GM21825 (cell line): ENCODE measurements at regions not wholly inside any gene's neighbourhood (a gene's known extent, or its start where the extent isn't known, plus 50 kb on each side); places are given as distances from the start of the nearest gene placed in this dataset.

Source experiments
- ATAC-seq: cut with Tn5 transposase; IDR thresholded peaks from one replicate; pipeline ENCODE4 v1.9.1; 2021; ENCODE audit warnings: mild to moderate bottlenecking, moderate library complexity; ENCODE audit not compliant: unreplicated experiment

DNA sequence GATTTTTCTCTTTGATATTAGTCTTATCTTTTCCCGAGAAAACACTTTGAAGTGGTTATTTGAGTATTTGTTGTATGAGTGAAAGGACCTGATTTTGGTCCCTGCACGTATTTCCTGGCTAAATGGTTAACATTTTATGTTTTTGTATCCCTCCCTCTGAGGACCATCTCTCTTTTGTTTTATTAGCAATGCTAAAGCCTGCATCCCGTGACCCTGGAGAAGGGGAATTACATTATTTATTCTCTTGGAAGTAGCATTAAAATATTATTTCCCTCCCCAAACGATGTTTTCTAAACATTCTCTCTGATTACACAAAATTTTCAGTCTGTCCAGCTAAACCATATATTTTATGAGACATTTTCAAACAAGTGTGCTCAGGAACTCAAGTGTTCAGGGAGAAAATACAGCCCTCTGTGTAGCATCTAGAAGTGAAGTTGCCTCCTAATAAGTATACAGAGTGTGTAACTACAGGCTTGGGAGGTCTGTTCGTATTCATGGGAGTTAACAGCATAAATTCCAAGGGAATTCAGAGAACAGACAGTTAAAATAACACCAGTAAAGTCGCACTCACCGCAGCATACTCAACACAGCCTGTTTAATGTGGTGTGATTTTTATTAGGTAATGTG lies 163.8 kb upstream of the NPVF start:
- ATAC-seq, result no peak

DNA sequence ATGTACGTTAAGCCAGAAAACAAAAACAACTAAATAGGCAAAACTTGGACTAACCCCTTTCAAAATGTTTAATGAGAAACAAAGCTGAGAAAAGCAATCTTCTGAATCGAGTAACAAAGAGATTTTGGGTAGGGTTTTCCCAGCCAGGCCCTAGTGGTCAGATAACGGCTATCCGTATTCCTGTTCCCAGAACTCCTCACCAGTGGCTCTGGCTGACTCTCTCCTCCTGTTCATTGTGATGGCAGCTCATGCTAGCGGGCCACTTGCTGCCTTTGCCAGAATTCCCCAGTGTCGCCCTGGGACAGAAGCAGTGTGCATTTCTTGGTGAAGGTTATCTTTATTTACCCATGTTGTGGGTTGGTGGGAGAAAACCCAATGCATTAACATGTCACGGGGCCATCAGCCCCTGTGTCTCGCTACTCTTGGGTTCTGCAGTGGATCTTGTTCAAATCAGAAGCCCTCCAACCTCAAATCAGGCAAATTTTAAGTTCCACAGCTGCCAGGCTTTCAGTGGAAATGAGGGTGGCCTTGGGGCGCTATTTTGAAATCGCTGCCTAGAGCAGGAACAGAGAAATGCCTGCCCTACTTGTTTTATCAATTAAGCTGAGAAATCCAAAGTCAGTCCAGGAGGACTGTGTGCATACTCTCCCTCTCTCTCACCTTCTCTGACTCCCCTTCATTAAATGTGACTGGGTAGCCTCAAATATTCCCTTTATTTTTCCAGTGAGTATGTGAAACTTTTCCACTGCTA lies 164.5 kb upstream of the NPVF start:
- ATAC-seq, result no peak

DNA sequence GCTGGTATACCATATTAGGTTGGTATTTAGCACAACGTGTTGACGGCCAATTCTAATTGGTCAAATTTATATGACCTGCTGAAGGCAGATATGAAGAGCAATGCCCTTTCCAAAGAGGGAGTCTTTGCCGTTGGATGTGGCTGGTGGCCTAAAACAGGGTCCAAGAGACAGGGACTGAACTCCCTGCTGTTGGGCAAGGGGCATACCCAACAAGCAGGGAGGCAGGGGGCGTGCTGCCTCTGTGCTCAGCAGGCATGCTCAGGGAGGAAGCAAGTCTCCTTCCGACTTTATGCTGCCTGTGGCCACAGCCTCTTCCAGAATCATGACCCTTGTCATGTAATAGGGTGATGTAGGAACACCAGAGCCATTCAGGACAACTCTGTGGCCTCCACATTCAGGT lies 167.7 kb upstream of the NPVF start:
- ATAC-seq, result no peak

DNA sequence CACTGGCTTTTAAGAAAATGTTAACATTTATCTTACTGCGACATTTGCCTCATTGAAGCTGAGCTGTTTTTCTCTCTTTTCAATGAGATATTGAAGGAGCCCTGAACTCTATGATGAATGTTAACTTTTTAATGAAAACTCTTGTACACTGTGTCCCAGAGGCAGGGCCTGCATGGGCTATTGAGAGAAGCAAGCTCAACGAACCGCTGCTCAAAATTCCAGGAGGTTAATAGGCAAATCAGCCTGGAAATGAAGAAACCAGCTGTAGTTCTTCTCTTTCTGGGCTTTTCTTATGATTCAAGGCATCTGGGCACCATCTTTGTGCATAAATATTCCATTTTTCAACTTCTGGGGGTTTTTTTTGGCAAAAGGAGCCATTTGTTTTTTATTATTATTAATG lies 168.4 kb upstream of the NPVF start:
- ATAC-seq, result no peak

DNA sequence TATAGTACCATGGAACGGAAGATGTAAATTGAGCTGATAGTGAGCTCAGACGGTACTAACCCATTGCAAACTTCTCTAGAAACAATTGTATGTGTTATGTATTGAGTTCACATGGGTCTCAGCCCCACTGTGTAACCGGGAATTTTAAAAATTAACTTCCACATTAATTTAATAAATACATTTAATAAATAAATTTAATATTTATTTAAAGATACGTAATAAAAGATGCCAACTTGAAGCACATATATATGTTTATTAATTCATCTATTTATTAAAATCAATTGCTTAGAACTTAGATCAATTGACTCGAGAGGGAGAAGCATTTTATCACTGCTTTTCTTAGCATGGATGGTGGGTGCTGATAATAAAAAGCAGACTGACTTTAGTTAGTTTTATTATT lies 170.1 kb upstream of the NPVF start:
- no peak for ATAC-seq

DNA sequence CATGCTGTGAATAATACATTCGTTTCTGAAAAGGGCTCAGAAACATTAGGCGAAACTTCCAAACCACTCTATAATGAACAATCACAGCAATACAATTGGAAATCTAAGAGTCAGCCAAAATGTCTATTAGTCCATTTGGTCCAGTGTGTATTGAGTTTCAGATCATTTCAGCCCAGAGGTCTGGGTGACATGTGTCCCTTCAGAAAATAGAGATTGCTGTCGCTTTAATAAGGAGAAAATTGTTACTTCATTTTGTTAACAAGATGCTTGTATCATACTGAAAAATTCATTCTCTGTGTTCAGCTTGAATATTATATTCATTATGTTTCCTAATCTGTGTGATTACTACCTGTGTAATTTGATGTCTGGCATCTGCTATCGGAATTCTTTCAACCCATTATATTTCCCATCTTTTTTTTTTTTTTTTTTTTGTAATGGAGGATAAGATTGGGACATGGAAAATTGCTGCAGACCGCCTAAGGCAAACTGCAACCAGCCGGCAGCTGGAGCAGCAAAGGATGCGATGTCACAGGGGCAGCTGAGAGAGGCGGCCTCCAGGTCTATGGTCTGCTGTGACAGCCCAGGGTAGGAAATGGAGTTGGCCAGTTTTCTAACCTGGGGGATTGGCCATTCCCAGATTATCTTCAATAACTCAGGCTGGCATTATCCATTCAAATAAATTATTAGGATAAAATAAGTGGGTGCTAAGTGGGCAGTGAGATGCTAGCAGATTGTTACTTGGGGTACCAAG lies 170.9 kb upstream of the NPVF start:
- no peak for ATAC-seq

DNA sequence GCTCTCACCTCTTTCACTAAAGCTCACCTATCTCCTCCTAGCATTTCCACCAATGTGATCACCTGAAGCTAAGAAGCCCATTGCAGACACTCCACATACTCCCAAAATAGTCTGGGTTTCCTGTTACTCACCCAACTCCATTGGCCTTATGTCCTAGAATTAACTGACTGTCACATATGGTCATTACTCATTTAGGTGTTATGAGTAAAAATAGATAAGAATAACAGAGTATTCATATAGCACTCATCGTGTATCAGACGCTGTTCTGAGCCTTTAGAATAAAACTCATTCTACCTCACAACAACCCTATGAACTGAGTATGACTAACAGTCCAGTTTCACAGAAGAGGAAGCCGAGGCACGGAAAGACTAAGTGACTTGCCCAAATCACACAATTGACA lies 174.2 kb upstream of the NPVF start:
- no peak for ATAC-seq

DNA sequence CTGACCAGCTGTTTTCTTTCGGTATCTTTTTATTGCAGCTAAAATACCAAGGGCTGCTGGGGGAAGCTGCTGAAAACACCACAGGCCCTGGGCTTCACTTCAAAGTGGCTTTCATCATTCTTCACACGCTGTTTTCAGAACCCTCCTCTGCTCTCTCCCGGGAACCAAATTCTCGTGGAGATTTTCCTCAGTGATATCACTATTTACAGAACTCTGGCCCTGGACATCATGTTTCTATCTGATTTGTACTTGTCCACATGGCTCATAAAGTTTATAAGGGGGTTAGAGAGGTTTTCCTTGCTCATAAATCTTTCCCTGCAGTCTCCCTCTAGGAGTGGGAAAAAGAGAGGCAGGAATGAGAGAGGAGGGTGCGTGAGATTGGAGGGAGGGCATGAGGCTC lies 177.4 kb upstream of the NPVF start:
- no peak for ATAC-seq

DNA sequence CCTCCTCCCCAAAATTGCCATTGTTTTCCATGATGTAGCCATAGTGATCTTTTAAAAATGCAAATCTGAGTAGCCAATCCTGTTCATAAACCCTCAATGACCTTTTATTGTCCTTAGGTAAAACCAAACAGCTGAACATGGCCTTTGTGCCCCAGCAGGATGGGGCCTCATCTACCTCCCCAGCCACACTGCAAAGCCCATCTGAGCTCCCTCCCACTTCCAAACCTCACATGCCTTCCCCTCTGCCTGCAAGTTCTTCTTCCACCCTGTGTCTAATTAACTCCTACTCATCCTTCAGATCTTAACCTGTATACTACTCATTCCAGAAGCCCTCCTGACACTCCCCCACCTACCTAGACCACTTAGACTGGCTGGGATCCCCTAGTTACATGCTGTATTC lies 178.8 kb upstream of the NPVF start:
- no peak for ATAC-seq

DNA sequence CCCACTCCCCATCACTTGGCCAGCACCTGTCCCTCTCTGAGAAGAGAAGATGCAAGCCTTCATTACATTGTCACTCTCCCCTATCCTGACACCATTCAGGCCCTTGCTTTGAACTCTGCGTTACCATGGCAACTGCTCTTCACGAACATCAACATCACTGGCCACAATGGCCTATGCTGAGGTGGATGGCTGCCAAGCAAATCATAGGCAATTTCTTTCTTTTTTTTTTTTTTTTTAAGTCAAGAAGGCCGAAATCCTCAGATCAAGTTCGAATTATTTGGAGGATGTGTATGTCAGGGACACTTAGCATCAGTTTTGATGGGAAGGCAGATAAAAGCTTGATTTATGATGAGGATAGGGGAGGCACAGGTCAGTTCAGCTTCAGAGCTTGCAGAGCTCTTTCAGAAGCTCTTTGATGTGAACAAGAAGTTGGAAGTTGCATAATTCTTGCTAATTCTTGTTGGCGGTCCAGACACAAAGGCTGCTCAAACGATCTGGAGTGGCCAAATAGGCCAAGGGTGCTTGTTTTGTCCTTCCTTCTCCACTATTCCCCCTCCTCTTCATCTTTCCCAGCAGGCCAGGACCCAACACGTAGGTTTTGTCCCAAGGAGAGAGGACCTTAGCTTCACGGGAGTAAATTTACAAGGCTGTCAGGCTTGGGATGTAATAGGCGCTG lies 179.9 kb upstream of the NPVF start:
- no peak for ATAC-seq

DNA sequence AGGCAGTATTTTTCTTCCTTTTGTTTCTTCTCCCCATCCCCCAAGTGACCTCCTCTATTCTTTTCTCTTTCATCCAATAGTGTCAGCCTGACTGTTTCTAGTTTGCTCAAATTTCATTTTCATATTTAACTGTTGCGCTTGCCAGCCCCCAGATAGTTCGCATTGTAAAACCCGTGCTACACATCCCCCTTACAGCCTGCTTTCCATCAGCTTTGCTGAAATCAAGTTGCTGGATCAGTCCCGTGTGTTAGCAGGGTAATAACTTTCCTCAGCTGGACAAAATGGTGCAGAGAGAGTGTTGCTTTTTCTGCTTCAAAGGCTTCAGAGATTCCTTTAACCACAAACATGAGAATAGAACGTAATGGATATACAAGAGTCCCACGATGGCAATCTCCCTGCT lies 180.6 kb upstream of the NPVF start:
- ATAC-seq, result no peak

DNA sequence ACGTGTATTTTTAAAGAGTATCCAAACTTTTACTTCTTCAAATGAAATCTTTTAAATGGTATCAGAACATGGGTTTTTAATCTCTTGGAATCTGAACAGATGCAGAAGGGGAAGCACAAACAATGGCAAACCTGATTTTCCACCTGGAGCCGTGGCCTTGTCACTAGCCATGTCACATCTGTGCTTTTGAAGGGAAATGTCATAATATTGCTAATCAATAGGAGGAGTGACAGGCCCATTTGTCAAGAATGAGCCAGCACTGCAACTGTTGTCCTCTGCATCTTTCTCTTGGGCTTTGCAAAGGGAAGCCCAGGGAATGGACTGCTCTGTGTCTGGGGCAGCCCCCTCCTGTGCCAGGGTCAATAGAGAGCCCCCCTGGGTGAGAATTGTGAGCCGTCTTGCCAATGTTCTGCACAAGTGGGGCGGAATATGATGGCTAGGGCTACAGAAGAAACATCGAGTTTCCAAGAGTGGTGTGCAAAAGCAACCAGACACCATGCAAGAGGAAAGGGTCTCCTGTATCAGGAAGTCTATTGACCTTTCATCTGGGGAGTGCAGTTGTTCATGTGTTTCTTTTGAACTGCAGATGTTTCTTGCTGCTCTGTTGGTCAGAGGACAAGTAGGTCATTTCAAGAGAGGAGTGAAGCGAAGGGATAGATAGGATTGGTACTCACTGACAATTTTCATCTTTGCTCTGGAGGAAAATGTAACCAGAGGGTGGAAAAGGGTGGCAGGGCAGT lies 181.8 kb upstream of the NPVF start:
- no peak for ATAC-seq

DNA sequence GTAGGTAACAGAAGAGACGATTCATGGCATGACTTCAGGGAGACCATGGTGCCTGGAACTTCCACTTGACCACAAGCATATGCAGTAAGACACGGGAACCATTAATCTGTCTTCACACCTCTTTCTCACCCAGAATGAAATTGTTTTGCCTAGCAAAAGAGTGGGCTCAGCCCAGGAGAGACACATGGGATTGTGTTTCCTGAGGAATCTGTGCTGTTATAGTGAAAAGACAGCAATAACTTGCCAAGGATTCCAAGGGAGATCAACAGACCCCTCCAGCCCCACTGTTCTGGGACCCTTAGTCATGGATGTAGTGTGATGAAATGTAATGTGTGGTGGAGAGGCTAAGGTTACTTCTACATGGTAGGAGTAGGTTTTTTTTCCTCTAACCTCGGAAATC lies 192.5 kb upstream of the NPVF start:
- ATAC-seq, result no peak

DNA sequence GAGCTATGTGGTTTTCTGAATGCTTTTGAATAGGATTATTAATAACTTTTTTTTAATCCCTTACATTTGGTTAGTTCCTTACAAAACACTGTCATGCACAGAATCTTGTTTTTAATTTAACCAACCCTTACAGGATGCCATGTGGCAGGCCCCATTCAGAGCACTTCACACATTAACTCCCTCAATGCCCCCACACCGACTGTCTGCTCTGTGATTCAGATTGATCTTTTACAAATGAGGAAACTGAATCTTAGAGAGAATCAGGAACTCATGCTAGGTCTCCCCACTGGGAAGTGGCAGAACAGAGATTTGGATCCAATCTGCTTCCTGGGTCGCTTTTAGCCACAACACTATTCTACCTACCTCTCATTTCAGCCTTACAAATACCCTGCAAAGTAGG lies 195.8 kb upstream of the NPVF start:
- no peak for ATAC-seq

DNA sequence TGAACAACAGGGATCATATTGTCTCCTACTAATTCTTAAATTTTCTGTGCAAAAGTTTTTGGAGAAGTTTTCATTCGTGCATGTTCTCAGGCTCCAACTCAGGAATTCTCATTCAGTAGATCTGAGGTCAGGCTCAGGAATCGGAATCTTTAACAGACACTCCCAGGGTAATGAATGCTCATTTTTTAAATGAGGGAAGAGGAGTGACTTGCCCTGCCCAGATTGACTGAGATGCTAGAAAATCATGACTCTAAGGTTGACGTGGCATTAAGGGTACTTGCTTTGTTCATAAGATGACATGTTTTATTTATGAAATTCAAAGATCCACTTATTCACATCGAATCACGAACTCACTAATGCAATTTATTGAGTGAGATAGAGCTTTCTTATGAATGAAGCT lies 196.6 kb upstream of the NPVF start:
- ATAC-seq, result no peak

DNA sequence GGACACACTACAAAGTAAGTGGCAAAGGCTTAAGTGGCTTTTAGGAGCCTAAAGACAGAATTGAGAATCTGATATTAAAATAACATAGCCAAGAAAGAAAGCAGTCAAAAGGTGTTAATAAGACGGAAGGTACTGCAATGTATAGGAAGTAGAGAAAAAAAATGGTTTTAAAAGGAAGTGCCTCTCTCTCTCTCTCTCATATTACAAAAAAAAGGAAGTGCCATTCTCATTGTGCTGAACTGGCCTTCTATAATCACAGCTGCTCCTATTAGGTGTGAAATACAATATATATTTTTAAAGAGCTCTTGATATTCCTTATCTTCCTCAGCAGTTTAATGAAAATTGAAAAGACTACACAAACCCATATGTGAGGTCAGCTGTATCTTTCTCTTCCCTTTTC lies 199.4 kb upstream of the NPVF start:
- ATAC-seq, result no peak

DNA sequence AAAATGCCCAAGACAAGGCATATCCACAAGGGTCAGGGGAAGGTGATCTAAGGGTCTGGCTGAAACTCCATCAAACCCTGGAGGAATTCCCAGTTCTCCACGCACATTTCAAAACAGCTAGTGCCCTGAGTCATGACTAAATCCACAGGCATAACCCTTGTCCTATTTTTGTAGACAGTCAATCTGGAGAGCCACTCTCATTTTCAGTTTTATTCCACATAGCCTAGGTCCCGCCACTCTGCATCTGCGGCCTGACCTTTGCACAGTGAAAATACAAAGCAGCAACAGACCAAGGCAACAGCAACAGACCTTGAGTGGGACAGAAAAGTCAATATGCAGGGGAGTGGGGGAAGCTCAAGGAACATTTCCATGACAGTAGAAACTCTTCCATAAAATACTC lies 201.4 kb upstream of the NPVF start:
- no peak for ATAC-seq

DNA sequence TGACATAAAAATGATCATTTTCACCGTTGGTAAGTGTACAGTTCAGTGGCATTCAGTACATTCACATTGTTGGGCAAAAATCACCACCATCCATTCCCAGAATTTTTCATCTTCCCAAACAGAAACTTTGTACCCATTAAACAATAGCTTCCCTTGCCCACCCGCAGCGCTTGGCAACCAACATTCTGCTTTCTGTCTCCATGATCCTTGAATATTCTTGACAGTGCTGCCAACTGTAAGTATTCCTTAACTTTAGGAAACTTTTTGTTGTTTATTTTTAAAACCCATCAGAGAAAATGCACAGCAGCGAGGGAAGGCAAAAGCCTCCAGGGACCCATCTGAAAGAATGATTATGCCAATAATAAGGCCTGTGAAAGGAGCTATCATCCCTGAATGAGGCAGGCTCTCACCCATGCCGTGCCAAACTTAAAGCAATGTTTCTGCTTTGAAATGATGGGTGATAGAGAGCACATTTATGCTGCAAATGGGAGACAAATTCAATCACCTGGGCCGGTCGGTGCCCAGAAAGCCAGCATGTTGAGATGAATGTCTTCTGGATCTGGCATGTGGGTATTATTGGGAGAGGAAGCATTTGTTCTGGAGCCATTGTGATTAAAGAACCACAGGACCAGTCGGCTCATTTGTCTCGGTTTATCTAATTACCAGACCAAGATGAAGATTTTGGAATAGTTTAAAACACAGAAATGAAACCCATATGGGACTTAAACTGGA lies 202.1 kb upstream of the NPVF start:
- ATAC-seq, result no peak

DNA sequence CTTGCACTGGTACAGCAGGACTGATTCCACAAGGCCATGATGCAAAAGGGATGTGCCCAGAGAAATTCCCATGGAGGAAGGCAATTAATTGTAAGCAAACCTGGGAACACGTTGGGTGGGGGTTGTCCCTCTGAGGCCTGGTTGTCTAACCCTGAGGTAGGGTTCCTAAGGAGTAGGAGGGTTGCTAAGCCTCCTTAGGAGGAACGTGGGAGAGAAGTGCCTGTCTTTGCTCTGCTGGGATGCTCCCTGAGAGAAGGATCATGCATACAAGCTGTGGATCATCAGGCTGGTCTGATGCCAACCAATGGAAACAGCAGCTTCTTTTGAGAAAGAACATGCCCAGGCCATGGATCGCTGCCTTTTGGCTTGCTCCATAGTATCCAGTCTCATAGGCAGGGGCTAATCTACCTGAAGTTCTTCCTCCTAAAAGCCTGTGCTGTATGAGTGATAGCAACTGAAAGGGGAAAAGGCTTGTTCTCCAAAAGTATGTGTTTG lies 203.7 kb upstream of the NPVF start:
- ATAC-seq, result no peak

DNA sequence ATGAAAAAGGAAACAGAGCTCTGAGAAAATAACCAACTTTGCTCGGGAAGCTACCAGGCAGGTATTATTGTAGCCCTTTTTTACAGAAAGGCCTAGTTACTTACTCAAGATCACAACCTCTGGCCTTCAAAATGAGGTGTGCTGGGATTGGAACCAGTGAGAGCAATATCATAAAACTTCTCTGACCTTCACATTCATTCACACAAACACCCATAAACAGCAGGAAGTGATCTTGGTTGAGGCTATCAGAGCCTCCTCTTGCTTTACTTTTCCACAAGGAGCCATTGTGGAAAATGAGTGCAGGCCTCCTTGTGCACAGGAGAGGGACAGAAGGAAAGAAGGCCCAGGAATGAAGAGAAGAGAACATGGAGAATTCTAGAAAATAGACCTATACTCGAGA lies 204.5 kb upstream of the NPVF start:
- ATAC-seq, result no peak
